IMR-90 (cell line): ENCODE measurements at regions not wholly inside any gene's neighbourhood (a gene's known extent, or its start where the extent isn't known, plus 50 kb on each side); places are given as distances from the start of the nearest gene placed in this dataset.

Source experiments
- CTCF ChIP-seq: conservative IDR thresholded peaks from 2 replicates; pipeline ENCODE4 v1.5.1; 2012; ENCODE audit warnings: mild to moderate bottlenecking, low read depth, low read length, improper control_type of control experiment
- MAFK ChIP-seq: IDR thresholded peaks from 2 replicates; pipeline ENCODE4 v1.6.1; 2012; ENCODE audit warnings: low read depth, low read length, improper control_type of control experiment
- RAD21 ChIP-seq: IDR thresholded peaks from 2 replicates; pipeline ENCODE4 v1.6.1; 2012; ENCODE audit warnings: low read length, improper control_type of control experiment
- SMC3 ChIP-seq: fragments of 150-350 bp; IDR thresholded peaks from 2 replicates; pipeline ENCODE4 v1.6.1; 2016; ENCODE audit warnings: low read depth, mild to moderate bottlenecking, antibody characterized with exemption, low read length, moderate library complexity

DNA sequence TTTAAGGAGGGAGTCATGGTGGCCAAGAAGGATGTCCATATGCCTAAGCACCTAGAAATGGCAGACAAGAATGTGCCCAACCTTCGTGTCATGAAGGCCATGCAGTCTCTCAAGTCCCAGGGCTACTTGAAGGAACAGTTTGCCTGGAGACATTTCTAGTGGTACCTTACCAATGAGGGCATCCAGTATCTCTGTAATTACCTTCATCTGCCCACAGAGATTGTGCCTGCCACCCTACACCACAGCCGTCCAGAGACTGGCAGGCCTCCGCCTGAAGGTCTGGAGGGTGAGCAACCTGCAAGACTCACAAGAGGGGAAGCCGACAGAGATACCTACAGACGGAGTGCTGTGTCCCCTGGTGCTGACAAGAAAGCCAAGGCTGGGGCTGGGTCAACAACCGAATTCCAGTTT lies 115.0 kb downstream of the HFE start:
- TF ChIP-seq CTCF (no peak), SMC3 (no peak), RAD21 (no peak), MAFK (no peak)
